HK-2 (cell line): ENCODE measurements at regions not wholly inside any gene's neighbourhood (a gene's known extent, or its start where the extent isn't known, plus 50 kb on each side); places are given as distances from the start of the nearest gene placed in this dataset.
"Not testable (repeated sequence)": the region's sequence is repeated elsewhere in the genome, so short reads cannot be mapped to it uniquely, and the experiment has no call there.

Source experiments
- DNase-seq: peaks from one replicate; pipeline ENCODE4 v3.0.0-alpha.2; 2018; ENCODE audit not compliant: unreplicated experiment

DNA sequence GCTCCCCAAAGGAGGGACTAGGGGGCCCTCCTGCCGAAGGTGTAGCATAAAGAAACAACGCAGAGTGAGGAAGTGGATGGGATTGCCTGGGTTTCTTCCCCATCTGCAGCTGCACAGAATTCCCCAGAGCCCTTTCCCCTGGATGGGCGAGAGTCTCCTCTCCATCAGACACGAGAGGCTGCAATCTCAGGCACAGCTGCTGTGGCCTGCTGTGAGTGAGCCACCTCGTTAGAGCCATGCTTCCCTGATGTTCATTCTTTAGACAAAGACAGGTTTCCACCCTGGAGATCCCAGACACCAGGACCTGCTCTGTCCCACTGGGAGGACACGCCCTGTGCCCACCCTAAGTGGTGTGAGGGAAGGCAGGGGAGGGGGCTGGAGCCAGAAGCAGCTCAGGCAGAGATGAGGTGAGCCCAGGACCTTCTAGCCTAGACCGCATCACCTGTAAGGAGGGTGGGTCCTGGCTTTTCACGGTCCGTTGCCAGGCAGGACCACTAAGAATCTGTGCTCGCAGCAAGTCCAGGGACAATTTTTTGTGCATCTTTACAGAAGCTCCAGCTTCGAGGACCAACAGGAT is 268.6 kb upstream of the TCERG1L start:
- no peak for DNase-seq

DNA sequence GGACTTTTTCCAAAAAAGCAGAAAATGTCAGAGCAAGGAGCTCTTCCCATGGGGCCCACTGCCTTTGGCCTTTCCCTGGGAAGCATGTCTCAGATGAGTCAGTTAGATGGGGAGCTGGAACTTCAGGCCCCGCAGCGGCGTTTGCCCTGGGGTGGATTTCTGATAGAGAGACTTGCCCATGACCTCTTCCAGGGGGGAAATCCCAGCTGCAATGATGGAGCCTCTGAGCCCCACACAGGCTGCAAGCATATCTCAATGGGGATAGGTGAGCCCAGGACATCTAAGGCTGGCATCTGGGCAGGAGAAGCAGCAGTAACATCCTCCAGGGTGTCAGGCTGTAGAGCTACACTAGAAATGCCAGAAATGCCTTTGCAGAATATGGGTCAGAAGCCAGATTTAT is 269.2 kb upstream of the TCERG1L start:
- no peak for DNase-seq

DNA sequence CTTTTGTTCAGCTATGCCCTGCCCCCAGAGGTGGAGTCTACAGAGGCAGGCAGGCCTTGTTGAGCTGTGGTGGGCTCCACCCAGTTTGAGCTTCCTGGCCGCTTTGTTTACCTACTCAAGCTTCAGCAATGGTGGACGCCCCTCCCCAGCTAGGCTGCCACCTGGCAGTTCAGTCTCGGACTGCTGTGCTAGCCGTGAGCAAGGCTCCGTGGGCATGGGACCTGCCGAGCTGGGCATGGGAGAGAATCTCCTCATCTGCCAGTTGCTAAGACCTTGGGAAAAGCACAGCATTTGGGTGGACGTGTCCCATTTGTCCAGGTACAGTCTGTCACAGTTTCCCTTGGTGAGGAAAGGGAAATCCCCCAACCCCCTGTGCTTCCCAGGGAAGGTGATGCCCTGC is 270.0 kb upstream of the TCERG1L start:
- not testable (repeated sequence) for DNase-seq

DNA sequence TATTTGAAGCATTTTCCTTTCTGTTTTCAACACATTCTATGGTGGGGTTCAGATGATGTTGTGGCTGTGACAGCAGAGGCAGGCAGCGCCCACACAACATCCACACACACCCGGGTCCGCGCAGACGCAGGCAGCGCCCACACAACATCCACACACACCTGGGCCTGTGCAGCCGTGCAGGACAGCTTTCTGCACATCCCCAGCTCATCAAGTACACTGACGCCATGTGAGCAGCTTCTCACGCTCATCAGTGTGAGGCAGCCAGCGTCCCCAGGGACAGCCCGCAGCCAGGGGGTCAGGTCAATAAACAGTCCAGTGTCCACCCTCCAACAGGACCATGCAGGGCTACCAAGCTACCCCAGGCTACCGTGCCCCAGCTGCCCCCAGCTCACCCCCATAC is 272.8 kb upstream of the TCERG1L start:
- no peak for DNase-seq

DNA sequence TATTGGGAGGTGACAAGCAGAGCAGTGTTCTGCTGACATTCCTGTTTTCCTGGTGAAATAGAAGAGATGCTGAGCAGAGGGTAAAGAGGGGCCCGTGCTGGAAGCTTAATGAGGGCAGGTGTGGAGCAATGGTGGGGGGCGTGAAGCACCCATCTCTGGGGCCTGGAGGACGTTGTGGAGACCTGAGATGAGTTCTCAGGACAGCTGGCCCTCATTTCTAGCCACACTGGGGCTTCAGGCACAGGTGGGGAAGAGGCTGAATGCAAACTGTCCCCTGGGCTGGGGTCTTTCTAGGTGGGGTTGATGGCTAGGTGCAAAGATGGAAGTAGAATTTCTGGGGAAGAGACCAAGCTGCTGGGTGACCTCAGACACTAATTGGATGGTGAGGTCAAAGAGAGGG is 274.2 kb upstream of the TCERG1L start:
- no peak for DNase-seq

DNA sequence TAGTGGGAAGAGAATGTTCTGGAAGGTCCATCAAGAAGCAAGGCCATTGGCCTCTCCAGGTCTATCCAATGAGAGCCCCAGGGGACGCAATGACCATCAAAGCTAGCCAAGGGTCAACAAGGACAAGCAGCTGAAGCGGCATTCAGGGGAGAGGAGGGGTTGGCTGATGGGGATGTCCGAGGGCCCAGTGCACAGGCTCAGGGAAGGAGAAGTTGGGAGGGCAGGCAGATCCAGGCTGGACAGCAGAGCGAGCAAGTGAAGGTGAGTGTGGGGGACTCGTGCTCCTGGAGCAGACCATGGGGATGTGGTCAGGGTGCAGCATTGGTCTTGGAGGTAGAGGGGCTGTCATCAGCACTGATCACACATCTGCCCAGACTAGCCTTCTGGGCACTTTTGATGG is 275.4 kb upstream of the TCERG1L start:
- DNase-seq, result no peak

DNA sequence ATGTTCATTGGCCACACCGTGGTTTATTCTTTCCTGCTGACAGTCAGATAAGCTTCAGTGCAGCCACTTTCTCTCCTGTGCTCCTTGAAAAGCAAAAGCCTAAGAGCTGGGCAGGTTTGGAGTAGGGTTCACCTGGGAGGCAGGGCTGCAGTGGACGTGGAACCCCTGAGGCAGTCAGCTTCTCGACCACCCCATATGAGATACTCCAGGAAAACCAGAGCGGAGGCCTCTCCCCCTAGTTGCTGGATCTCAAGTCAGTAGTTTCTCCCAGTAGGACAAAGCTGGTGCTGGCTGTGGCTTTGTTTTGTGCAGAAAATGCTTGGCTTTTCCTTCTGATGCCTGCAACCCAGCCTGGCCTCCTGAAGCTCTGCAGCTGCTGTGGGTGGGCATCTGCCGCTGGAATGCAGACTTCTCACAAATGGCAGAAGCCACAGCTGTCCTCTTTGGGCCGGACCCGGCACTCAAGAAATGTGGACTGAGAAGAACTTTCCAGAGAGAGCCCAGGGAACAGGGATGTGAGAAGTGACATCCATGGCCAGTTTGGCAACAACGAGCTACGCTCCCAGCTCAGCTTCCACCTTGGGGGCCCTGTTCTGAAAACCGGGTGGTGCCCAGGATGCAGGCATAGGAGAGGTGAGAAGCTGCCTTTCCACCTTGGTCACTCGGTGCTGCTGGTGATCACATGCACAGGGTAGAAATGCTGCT is 276.6 kb upstream of the TCERG1L start:
- no peak for DNase-seq

DNA sequence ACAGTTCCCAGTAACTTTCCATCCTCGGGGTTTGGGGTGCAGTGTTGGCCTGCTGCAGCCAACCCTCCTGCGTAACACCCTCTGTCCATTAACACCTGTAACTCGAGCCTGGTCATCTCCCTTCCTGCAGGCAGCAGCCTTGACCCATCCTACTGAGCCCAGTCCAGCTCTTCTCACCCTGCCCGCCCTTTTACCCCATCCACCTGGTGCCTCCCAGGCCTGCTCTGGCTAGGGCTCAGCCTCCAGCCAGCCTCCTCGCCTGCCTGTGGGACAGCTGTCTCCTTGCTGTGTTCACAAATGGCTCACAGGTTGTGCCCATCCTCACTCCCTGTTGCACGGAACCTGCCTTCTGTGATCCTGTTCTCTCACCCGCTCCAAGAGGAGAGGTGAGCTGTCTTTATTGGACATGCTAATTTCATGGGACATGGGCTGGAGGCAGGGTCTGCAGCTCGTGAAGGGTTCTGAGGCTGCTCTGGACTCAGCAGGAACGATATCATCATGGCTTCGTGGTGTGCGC is 277.2 kb upstream of the TCERG1L start:
- DNase-seq, result no peak

DNA sequence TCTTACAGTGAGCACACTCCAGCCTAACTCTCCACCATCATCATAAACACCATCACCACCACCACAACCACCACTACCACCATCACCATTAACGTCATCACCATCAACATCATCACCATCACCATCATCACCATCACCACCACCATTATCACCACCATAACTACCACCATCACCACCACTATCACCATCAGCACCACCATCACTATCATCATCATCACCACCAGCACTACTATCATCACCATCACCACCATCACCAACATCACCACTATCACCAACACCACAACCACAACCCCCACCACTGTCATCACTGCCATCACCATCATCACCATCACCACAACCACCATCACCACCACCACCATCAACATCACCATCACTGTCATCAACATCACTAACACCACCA is 279.0 kb upstream of the TCERG1L start:
- no peak for DNase-seq

DNA sequence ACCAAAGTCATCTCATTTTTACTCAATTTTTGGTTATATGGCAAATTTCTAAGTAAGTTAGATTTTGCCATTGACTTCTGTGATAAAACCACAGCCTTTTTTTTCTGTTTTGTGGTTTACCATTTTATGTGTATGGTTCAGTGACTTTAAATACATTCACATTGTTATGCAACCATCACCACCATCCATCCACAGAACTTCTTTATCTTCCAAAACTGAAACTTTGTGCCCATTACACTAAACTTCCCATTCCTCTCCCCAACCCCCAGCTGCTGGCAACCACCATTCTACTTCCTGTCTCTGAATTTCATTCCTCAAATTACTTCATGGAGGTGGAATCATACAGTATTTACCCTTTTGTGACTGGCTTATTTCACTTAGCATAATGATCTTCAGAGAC is 280.4 kb upstream of the TCERG1L start:
- no peak for DNase-seq

DNA sequence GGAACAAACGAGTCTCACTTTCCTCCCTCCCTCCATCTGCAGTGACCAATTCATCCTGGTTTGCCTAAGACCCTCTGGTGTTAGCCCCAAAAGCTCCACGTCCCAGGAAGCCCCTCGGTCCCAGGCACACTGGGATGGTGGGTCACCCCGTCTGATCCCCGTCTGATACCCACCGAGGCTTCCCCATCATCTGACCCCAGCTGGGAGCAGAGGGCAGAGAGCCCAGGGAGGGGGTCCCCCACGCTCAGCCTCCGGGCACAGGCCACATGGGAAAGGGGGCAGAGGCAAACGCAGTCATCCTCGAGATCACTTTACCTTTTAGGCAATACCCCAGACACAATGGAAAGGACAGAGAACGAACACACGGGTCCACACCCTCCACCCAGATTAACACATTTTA is 291.6 kb upstream of the PPP2R2D start:
- DNase-seq, result no peak

DNA sequence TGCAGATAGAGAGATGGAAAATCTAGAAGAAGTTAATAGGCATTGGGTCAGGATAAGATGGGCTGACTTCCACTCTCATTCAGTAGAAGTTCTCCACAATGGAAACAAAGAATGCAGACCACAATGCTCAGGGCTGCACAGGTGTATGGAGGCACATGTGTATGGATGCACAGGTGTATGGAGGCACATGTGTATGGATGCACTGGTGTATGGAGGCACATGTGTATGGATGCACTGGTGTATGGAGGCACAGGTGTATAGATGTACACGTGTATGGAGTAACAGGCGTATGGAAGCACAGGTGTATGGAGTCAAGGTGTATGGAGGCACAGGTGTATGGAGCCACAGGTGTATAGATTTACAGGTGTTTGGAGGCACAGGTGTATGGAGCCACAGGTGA is 285.7 kb upstream of the PPP2R2D start:
- DNase-seq, result no peak

DNA sequence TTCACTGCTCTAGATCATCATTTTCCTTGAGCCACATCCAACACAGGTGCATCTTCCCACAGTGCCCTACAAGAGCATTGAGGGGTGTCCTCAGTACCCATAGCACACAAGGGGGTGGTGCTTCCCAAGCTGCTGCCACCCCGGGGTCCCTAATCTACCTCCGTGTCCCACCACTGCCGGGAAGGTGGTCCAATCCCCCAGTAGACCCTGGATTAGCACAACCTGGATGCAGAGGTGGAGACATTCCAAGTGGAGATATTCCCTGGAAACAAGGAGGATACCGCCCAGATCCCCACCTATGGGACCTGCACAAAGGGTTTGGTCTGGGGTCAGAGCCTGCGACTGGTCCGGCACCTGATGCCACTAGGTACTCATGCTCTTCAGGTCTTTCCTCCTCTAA is 284.8 kb upstream of the PPP2R2D start:
- no peak for DNase-seq

DNA sequence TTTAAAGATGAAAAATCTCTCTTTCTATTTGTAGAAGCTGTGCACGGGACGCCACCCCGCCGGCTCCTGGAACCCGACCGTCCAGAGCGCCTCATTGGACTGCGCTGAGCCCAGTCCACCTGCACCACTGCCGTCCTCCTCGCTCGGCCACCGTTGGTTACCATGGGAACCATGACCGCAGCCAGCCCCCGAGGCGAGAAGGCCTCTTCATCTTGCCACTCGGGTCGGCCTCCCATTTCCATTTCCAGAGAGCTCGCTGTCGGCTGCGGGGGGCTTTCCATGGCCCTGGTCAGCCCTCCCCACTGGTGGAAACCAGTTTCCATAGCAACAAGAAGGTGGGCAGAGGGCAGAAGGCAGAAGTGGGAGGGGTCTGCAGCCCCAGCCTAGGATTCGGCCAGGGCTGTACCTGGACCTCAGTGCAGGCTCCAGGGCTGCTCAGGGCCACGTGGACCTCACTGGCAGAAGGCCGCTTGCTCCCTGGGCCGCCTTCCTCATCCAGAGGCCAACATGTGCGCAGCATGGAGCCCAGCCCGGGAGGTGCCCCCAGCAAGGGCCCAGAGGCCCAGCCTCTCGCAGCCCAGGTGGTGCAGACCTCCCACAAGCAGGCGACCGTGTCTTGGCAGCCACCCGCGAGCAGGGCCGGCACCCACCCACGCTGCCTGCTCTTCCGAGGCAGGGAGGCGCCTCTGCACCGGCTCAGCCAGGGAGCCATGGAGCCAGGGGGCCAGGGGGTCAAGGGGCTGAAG is 283.5 kb upstream of the PPP2R2D start:
- DNase-seq, result no peak

DNA sequence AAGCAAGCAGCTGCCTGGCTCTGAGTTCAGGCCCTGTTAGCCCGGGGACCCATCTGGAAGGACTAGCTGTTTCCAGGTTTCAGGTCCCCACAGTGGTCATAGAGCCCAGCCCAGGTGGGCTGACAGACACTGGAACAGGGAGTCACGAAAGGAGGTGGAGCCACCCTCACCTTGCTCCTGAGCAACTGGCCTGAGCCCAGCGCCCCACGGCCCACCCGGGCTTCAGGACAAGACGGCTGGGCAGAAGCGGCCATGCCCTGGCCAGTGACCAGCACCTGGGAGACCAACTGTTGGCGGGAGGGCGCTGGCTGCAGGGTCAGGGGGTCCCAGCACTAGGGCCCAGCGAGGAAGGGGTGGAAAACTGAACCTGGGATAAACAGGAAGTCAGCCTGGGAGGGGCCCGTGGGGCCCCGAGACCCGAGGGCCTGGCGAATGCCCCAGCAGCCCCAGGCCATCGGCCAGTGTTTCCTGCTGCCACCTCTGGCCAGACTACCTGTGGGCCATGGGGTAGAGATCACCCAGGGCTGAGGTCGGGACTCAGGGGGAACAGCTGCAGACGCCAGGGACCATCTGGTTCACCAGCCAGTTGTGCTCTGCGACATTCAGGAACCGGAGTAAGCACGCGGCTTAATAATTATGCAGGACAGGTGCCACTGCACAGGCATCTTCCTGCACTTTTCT is 282.1 kb upstream of the PPP2R2D start:
- no peak for DNase-seq

DNA sequence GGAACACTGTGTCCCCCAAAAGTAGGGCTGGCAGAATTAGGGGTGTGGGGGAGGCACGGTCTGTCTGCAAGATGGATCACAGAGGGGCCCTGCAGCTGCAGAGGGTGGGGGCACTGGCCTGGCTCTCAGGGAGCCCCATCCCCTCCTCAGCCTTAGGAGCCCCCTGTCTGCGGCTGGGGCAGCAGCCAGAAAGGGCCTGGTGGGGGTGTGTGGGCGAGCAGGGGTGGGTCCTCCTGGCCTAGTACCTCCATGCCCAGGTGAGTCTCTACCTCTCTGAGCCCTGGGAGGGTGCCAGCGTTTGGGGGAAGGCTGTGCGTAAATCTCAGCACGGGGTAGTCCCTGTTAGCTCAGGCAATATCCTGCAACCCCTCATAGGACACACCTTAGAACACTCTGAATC is 280.5 kb upstream of the PPP2R2D start:
- DNase-seq, result no peak

DNA sequence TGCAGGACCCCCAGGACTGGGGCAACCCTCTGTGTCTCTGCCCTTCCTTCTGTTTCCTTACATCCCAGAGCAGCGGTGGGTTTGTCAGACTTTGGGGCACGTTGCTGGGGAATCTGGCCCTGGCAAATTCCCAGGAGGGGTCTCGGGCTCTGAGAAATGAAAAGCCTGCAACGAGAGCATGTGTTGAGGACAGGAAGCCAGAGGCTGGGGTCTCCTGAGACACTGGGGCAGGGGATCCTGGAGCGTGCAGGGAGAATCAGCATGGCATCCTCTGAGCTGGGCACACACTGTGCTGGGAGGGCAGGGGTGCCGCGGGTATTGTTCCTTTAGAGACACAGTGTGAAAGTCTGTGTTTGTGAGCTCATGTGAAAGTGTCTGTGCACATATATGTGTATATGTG is 279.9 kb upstream of the PPP2R2D start:
- DNase-seq, result no peak

DNA sequence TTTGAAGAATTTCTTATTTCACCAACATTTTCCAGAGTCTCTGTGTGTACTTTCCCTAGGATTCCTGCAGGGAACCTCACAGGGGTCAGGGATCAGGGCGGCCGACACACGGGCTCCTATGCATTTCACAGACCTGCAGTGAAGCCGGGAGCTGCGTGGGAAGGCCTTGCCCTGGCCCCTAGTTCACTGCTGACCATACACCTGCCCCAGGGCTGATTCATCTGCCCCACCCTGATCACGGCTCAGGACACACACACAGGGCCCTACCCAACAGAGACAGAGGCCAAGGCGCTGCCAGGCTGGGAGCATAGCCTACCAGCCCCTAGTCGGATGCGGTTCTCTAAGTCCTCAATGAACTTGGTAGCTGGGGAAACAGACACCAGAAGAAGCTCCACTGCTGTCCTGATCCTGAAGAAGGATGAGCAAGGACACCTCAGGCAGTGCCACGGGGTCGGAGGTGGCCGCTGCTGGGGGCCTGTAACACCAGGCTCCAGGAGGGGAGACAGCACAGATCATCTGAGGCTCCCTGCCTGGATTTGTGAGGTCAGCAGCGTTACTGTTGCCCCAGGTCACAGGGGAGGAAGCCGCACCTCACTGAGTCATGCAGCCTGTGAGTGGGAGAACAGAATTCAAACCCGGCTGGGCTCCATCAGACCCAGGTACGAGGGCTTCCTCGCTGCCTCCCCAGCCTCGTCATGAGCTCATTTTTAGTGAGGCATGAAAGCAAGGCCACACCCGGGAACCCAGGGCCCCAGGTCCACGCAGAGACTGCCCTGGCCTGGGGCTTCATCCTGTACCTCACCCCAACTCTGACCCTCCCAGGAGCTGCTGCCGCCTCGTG is 278.8 kb upstream of the PPP2R2D start:
- peak; percentile 16 for DNase-seq

DNA sequence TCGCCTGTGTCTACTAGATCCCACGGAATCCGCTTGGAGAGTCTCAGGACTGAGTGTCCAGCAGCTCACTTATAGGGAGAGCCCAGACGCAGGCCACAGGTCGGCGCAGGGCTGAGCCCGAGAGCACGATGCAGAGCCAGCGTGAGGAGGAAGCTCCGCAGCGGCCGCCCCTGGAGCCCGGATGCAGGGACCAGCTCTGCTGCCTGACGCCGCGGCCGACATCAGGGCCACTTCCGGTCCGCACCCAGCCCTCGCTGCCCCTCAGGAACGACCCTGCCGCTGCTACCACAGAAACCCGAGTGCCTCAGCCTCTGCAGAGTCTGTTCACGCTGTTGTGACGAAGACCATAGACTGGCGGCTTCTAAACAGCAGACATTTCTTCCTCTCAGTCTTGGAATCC is 275.8 kb upstream of the PPP2R2D start:
- DNase-seq, result no peak

DNA sequence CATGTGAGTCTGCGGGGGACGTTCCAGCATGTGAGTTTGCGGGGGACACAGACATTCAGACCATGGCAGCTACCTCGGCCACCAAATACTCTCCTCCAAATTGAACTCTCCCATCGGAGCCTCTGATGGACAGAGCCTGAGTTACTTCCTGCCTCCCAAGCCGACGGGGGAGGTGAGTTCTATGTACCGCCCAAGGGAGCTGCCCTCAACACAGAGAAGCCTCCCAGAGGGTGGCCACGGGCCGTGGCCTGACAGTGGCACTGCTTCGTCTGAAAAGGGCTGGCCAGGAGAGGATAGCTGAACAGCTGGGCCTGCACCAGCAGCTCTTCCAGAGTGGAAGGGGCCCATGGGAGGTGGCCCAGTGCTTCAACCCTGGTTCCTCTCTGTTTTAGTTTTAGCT is 274.5 kb upstream of the PPP2R2D start:
- DNase-seq, result no peak

DNA sequence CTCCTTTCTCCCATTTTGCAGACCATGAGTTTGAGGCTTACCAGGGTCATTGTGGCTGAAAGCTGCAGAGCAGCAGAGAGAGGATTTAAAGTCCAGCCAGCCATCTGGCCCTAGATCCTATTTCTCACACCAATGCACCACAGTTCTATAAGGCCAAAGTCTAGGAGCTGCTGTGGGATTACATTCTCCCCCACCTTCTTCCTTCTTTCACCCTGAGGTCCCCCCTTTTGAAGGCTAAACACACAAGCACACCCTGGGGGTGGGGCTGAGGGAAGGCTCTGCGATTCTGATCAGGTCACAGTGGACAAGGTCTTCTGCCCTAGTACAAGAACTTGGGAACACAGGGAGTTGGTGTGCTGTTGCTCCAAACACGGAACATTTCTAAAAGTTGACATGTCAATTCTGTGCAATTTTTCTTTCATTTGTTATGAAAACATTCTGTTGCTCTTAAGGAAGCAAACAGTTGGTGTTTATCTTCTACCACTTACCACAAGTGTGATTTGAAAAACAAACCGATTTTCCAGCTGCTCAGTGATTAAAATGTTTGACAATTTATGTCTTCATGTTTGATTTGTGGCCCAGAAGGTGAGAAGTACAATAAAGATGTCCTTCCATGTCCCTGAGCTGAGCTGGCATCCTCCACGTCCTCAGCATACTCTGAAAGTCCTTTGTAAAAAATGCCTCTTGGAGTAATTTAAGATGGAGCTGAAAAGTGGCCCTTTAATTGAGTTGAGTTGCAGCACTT is 271.6 kb upstream of the PPP2R2D start:
- DNase-seq, result no peak
